ENCODE measurements at regions not wholly inside any gene's neighbourhood (a gene's known extent, or its start where the extent isn't known, plus 50 kb on each side); places are given as distances from the start of the nearest gene placed in this dataset.

GRCh38 chr7:9516662-9517061 lies 1083.3 kb downstream of the NXPH1 start:
- Histone ChIP-seq H3K4me2 (ENCODE audit: low read length) (no peak overlapping the region), H3K9me3 (ENCODE audit: control insufficient read depth in 1 of 2, insufficient read depth in 1 of 2, low read depth in 1 of 2, low read length in 2 of 2) (peaks cover 0 to 13% of the 10 kb centered on the region in 2 experiments; a peak in 2 of 4 replicates), H3K36me3 (ENCODE audit: control insufficient read depth in 1 of 2, insufficient read depth in 2 of 2, low read length in 2 of 2) (no peaks in the 10 kb centered on the region), H3K27ac (ENCODE audit: low read depth, low read length) (no peak overlapping the region), H3K9me2 (ENCODE audit: insufficient read depth) (no peaks in the 10 kb centered on the region), H3K4me1 (ENCODE audit: control insufficient read depth in 1 of 2, insufficient read depth in 2 of 2, low read length in 2 of 2) (no peaks in the 10 kb centered on the region), H3K79me2 (ENCODE audit: insufficient read depth, low read length) (no peaks in the 10 kb centered on the region), H4K20me1 (ENCODE audit: insufficient read depth) (no peaks in the 10 kb centered on the region; the same call in 1 of the 2 replicates), H3K4me3 (replicated peaks in 1 of 2; ENCODE audit: low read depth in 1 of 2, low read length in 2 of 2) (no peak overlapping the region), H2AFZ (ENCODE audit: low read depth, low read length, poor library complexity, severe bottlenecking) (no peak overlapping the region), H3K9ac (ENCODE audit: low read length) (no peak overlapping the region), H3K27me3 (ENCODE audit: insufficient read depth, low read length) (no peaks in the 10 kb centered on the region)
- DNase-seq (ENCODE audit: low read depth, low spot score) (no peak), ATAC-seq (no peak)
- intact Hi-C loops (cut with micrococcal nuclease) = no loop called here
- no TSS peak for BruUV-seq (replicated peaks)
- no peak for TF ChIP-seq REST (IDR thresholded peaks at IDR 0.05; ENCODE audit: low read depth)
- TF ChIP-seq FOSL1 (IDR thresholded peaks at IDR 0.05; ENCODE audit: low read depth) = no peak
- TF ChIP-seq JUND (IDR thresholded peaks at IDR 0.05) = no peak
- TF ChIP-seq CTCF (IDR thresholded peaks at IDR 0.05 in 2 of 3, conservative IDR thresholded peaks at IDR 0.05 in 1 of 3; ENCODE audit: borderline replicate concordance in 1 of 3, insufficient read depth in 1 of 3, low read depth in 2 of 3, low read length in 2 of 3) = no peak
- TF ChIP-seq ZNF274 (IDR thresholded peaks at IDR 0.05; ENCODE audit: low read depth, low read length) = no peak
- TF ChIP-seq POLR2AphosphoS5 (IDR thresholded peaks at IDR 0.05; ENCODE audit: low read depth, low read length) = no peak
- TF ChIP-seq SIN3A (IDR thresholded peaks at IDR 0.05; ENCODE audit: low read depth) = no peak
- no peak for TF ChIP-seq SRF (IDR thresholded peaks at IDR 0.05; ENCODE audit: low read depth)
- no peak for TF ChIP-seq EGR1 (IDR thresholded peaks at IDR 0.05; ENCODE audit: low read depth)
- TF ChIP-seq RAD21 (IDR thresholded peaks at IDR 0.05; ENCODE audit: low read depth) = no peak
- no peak for TF ChIP-seq ELF1 (IDR thresholded peaks at IDR 0.05; ENCODE audit: borderline replicate concordance, low read depth)
- TF ChIP-seq MAX (IDR thresholded peaks at IDR 0.05) = no peak
- no peak for TF ChIP-seq CBX3 (IDR thresholded peaks at IDR 0.05; ENCODE audit: low read depth)
- no peak for TF ChIP-seq YY1 (IDR thresholded peaks at IDR 0.05; ENCODE audit: extremely low read depth, insufficient replicate concordance, low read depth, low read length)
- no peak for TF ChIP-seq ZFX (IDR thresholded peaks at IDR 0.05)
- TF ChIP-seq TCF7L2 (IDR thresholded peaks at IDR 0.05; ENCODE audit: borderline replicate concordance, extremely low read depth, insufficient read depth, insufficient read length) = no peak
- no peak for TF ChIP-seq CEBPB (IDR thresholded peaks at IDR 0.05; ENCODE audit: low read depth)
- no peak for TF ChIP-seq POLR2A (IDR thresholded peaks at IDR 0.05; ENCODE audit: borderline replicate concordance, extremely low read depth, insufficient read depth, insufficient read length)
- RAD21 ChIA-PET (ENCODE audit: low non-redundant PET in 1 of 2, low total read pairs in 2 of 2, uncharacterized antibody in 2 of 2, unreplicated experiment in 2 of 2) = no interaction called here
- CTCF ChIA-PET = no interaction called here
- POLR2A ChIA-PET = no interaction called here
